Panc1 (cell line): ENCODE measurements at regions not wholly inside any gene's neighbourhood (a gene's known extent, or its start where the extent isn't known, plus 50 kb on each side); places are given as distances from the start of the nearest gene placed in this dataset.

ENCODE experiments used
- ATAC-seq: fragments of 200-7000 bp; cut with Tn5 transposase; 2 replicates; pipeline ENCODE4 v1.9.1; 2020; ENCODE audit warnings: mild to moderate bottlenecking, moderate library complexity
- BruUV-seq: library from RNA; stranded (reverse); fragments of 400-500 nt; replicated peaks from 2 replicates; lab custom pipeline; 2021; lab: Mats Ljungman, UMichigan
- CTCF ChIA-PET: fragments of 300-600 bp; sonication (Branson Sonifier 250); formaldehyde crosslinking; loops from one replicate; lab custom pipeline; 2022; ENCODE audit warnings: antibody characterized with exemption; lab: Charles Lee
- POLR2A ChIA-PET: fragments of 300-600 bp; sonication (Branson Sonifier 250); formaldehyde crosslinking; loops from one replicate; lab custom pipeline; 2022; ENCODE audit warnings: antibody characterized with exemption; lab: Charles Lee
- DNase-seq: peaks from one replicate; pipeline ENCODE4 v3.0.0-alpha.2; 2010; ENCODE audit warnings: low read depth, low spot score
- H3K27ac ChIP-seq: 2 replicates; pipeline ENCODE4 v1.5.1; 2011; ENCODE audit warnings: mild to moderate bottlenecking, low read length, inconsistent platforms
- H3K27me3 ChIP-seq: fragments of 200-500 bp; sonication (Bioruptor generic); 2 replicates; pipeline ENCODE4 v1.6.0; 2014; ENCODE audit warnings: low read length, inconsistent platforms; ENCODE audit not compliant: control insufficient read depth, insufficient read depth
- H3K36me3 ChIP-seq: fragments of 200-500 bp; sonication (Bioruptor generic); 2 replicates; pipeline ENCODE4 v1.5.1; 2014; ENCODE audit warnings: inconsistent platforms, mild to moderate bottlenecking, low read length, moderate library complexity; ENCODE audit not compliant: control insufficient read depth, insufficient read depth
- H3K4me1 ChIP-seq: 2 replicates; pipeline ENCODE4 v1.5.1; 2011; ENCODE audit warnings: inconsistent platforms, mild to moderate bottlenecking, low read length, moderate library complexity; ENCODE audit not compliant: control insufficient read depth, insufficient read depth
- H3K4me3 ChIP-seq, 2 experiments: 2 replicates each; pipeline ENCODE4 v1.5.1; 2011 to 2012; ENCODE audit warnings: low read depth in 2 of 2, low read length in 2 of 2, mild to moderate bottlenecking in 2 of 2, inconsistent platforms in 1 of 2, moderate library complexity in 1 of 2
- H3K9me3 ChIP-seq: fragments of 200-500 bp; sonication (Bioruptor generic); 2 replicates; pipeline ENCODE4 v1.5.1; 2014; ENCODE audit warnings: low read depth, mild to moderate bottlenecking, inconsistent platforms, low read length, moderate library complexity; ENCODE audit not compliant: control insufficient read depth, insufficient read depth
- CTCF ChIP-seq: fragments of 450-650 bp; IDR thresholded peaks from 2 replicates; pipeline ENCODE4 v1.5.1; 2017; ENCODE audit warnings: mild to moderate bottlenecking
- POLR2AphosphoS5 ChIP-seq: IDR thresholded peaks from 2 replicates; pipeline ENCODE4 v1.6.1; 2012; ENCODE audit warnings: mild to moderate bottlenecking, low read depth, low read length, moderate library complexity
- REST ChIP-seq, 2 experiments: IDR thresholded peaks; 2 replicates each; pipeline ENCODE4 v1.6.1; 2011 to 2012; ENCODE audit warnings: low read depth in 2 of 2, control low read depth in 1 of 2, low read length in 1 of 2, mild to moderate bottlenecking in 1 of 2, moderate library complexity in 1 of 2; ENCODE audit not compliant: insufficient read depth in 1 of 2
- SIN3A ChIP-seq: IDR thresholded peaks from 2 replicates; pipeline ENCODE4 v1.6.1; 2012; ENCODE audit warnings: low read depth, mild to moderate bottlenecking, low read length, moderate library complexity, borderline replicate concordance; ENCODE audit not compliant: insufficient read depth
- TCF7L2 ChIP-seq: IDR thresholded peaks from 2 replicates; pipeline ENCODE4 v1.6.1; 2011; ENCODE audit warnings: mild to moderate bottlenecking, low read depth, low read length, inconsistent platforms
- in situ Hi-C: cut with HindIII; loops from 2 replicates; pipeline ENCODE4 v1.10.0; 2016; ENCODE audit warnings: low sequenced_read_pairs, low pct_unique_long_range_greater_than_20kb
- intact Hi-C: fragments of 100-400 bp; cut with micrococcal nuclease; formaldehyde crosslinking; loops from one replicate; pipeline ENCODE4 v1.10.0; 2022; ENCODE audit not compliant: unreplicated experiment

GRCh38 chr7:25759286-25759685 lies 392.7 kb upstream of the NFE2L3 start:
- ChIA-PET POLR2A (no interaction called here), CTCF (no interaction called here)
- H3K4me3 ChIP-seq, result no peak overlapping the region
- TF ChIP-seq CTCF (no peak), POLR2AphosphoS5 (no peak), SIN3A (no peak), TCF7L2 (no peak), REST (IDR thresholded peaks at IDR 0.05; ENCODE audit: insufficient read depth in 1 of 2, low read depth in 2 of 2, low read length in 1 of 2) (no peak)
- in situ Hi-C loops (no loop called here), intact Hi-C loops (no loop called here)
- DNase-seq (no peak), ATAC-seq (no peak)
- no peaks in the 10 kb centered on the region for H3K36me3 ChIP-seq
- no peak overlapping the region for H3K27ac ChIP-seq
- H3K27me3 ChIP-seq, result peaks cover 9% of the 10 kb centered on the region; the same call in 1 of the 2 replicates
- no peaks in the 10 kb centered on the region for H3K4me1 ChIP-seq
- H3K9me3 ChIP-seq, result no peaks in the 10 kb centered on the region
- BruUV-seq, result no TSS peak

- ATAC-seq (no peak), DNase-seq (no peak)
- POLR2A ChIA-PET, result no interaction called here
- intact Hi-C loops, result no loop called here
- in situ Hi-C loops, result no loop called here
- BruUV-seq, result no TSS peak
- no peak for TF ChIP-seq SIN3A
- TF ChIP-seq POLR2AphosphoS5, result no peak
- TF ChIP-seq REST (IDR thresholded peaks at IDR 0.05; ENCODE audit: insufficient read depth in 1 of 2, low read depth in 2 of 2, low read length in 1 of 2), result no peak
- no peak for TF ChIP-seq CTCF
- TF ChIP-seq TCF7L2, result no peak
- H3K9me3 ChIP-seq, result no peaks in the 10 kb centered on the region
- H3K4me1 ChIP-seq, result no peaks in the 10 kb centered on the region
- H3K4me3 ChIP-seq, result no peak overlapping the region
- H3K27me3 ChIP-seq, result peaks cover 9% of the 10 kb centered on the region; the same call in 1 of the 2 replicates
- CTCF ChIA-PET, result no interaction called here
- no peaks in the 10 kb centered on the region for H3K36me3 ChIP-seq
- H3K27ac ChIP-seq, result no peak overlapping the region
These were observed 392.2 kb upstream of the NFE2L3 start for GRCh38 chr7:25759748-25760147.
